ENCODE measurements at regions not wholly inside any gene's neighbourhood (a gene's known extent, or its start where the extent isn't known, plus 50 kb on each side); places are given as distances from the start of the nearest gene placed in this dataset.
A peak's percentile ranks its signal among the peaks of the same experiment; 100 is the strongest.
"Not testable (repeated sequence)": the region's sequence is repeated elsewhere in the genome, so short reads cannot be mapped to it uniquely, and the experiment has no call there.

GRCh38 chr5:144598451-144599068 is 427.9 kb downstream of the KCTD16 start:
- peak overlapping the region; percentile 54 for H3K4me3 Mint-ChIP-seq (ENCODE audit: low read depth, unreplicated experiment)
- TF ChIP-seq, protein P1, sequence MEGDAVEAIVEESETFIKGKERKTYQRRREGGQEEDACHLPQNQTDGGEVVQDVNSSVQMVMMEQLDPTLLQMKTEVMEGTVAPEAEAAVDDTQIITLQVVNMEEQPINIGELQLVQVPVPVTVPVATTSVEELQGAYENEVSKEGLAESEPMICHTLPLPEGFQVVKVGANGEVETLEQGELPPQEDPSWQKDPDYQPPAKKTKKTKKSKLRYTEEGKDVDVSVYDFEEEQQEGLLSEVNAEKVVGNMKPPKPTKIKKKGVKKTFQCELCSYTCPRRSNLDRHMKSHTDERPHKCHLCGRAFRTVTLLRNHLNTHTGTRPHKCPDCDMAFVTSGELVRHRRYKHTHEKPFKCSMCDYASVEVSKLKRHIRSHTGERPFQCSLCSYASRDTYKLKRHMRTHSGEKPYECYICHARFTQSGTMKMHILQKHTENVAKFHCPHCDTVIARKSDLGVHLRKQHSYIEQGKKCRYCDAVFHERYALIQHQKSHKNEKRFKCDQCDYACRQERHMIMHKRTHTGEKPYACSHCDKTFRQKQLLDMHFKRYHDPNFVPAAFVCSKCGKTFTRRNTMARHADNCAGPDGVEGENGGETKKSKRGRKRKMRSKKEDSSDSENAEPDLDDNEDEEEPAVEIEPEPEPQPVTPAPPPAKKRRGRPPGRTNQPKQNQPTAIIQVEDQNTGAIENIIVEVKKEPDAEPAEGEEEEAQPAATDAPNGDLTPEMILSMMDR (IDR thresholded peaks at IDR 0.05; ENCODE audit: unreplicated experiment), result no peak
- no TSS peak for BruUV-seq (replicated peaks)
- no peaks in the 10 kb centered on the region for H3K36me3 Mint-ChIP-seq (ENCODE audit: insufficient read depth, unreplicated experiment)
- H3K9me3 Mint-ChIP-seq (ENCODE audit: low read depth, unreplicated experiment), result peaks cover 3% of the 10 kb centered on the region
- CTCF ChIA-PET, result no interaction called here
- no peak overlapping the region for H3K27ac Mint-ChIP-seq (ENCODE audit: unreplicated experiment)
- intact Hi-C loops (cut with micrococcal nuclease; ENCODE audit: unreplicated experiment), result no loop called here
- H3K4me1 Mint-ChIP-seq (ENCODE audit: low read depth, unreplicated experiment), result no peaks in the 10 kb centered on the region
- DNase-seq, result peak; percentile 16
- no peaks in the 10 kb centered on the region for H3K27me3 Mint-ChIP-seq (ENCODE audit: unreplicated experiment)

DNA sequence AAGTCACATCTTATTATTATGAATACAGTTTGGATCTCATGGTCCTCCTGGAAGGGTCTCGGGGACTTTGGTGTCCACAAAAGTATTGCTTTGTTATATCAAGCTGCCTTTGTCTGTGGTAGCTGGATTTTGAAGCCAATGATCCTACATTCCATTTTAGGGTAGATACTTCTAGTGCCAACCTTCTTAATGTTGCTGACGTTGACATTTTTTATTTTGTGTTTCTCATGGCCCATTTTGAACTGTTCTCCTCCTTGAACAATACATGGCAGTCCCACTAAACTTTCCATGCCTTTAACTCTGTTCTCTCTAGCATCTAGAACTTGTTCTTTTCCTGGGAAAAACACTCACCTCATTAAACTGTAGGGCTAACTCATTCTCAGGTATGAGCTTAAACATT is 425.8 kb downstream of the KCTD16 start:
- no peak overlapping the region for H3K27ac Mint-ChIP-seq (ENCODE audit: unreplicated experiment)
- CTCF ChIA-PET, result interaction anchor here (0.5 kb wide), 1 partner anchor 148 kb away, joined by 3 read pairs; no protein-coding TSS in a partner anchor
- TF ChIP-seq, protein P1 (IDR thresholded peaks at IDR 0.05; ENCODE audit: unreplicated experiment), result no peak
- DNase-seq, result no peak
- peaks cover 3% of the 10 kb centered on the region for H3K9me3 Mint-ChIP-seq (ENCODE audit: low read depth, unreplicated experiment)
- H3K4me1 Mint-ChIP-seq (ENCODE audit: low read depth, unreplicated experiment), result no peaks in the 10 kb centered on the region
- H3K27me3 Mint-ChIP-seq (ENCODE audit: unreplicated experiment), result no peaks in the 10 kb centered on the region
- BruUV-seq (replicated peaks), result no TSS peak
- intact Hi-C loops (cut with micrococcal nuclease; ENCODE audit: unreplicated experiment), result no loop called here
- no peaks in the 10 kb centered on the region for H3K36me3 Mint-ChIP-seq (ENCODE audit: insufficient read depth, unreplicated experiment)
- H3K4me3 Mint-ChIP-seq (ENCODE audit: low read depth, unreplicated experiment), result no peak overlapping the region

DNA sequence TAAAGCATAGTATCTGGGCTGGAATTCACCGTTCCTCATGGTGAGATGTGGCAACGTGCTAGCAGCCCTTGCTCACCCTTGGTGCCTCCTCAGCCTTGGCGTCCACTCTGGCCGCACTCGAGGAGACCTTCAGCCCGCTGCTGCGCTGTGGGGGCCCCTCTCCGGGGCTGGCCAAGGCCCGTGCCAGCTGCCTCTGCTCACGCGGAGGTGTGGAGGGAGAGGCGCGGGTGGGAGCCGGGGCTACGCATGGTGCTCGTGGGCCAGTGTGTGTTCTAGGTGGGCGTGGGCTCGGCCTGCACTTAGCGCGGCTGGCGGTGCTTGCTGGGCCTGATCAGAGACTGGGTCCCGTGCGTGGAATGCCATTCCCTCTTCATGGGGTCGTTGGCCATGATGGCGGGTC is 424.2 kb downstream of the KCTD16 start:
- no peak overlapping the region for H3K27ac Mint-ChIP-seq (ENCODE audit: unreplicated experiment)
- H3K27me3 Mint-ChIP-seq (ENCODE audit: unreplicated experiment), result no peaks in the 10 kb centered on the region
- TF ChIP-seq, protein P1 (IDR thresholded peaks at IDR 0.05; ENCODE audit: unreplicated experiment), result no peak
- no peak for DNase-seq
- intact Hi-C loops (cut with micrococcal nuclease; ENCODE audit: unreplicated experiment), result no loop called here
- no peaks in the 10 kb centered on the region for H3K4me1 Mint-ChIP-seq (ENCODE audit: low read depth, unreplicated experiment)
- CTCF ChIA-PET, result no interaction called here
- BruUV-seq (replicated peaks), result no TSS peak
- no peak overlapping the region for H3K4me3 Mint-ChIP-seq (ENCODE audit: low read depth, unreplicated experiment)
- H3K36me3 Mint-ChIP-seq (ENCODE audit: insufficient read depth, unreplicated experiment), result no peaks in the 10 kb centered on the region
- peaks cover 9% of the 10 kb centered on the region for H3K9me3 Mint-ChIP-seq (ENCODE audit: low read depth, unreplicated experiment)

DNA sequence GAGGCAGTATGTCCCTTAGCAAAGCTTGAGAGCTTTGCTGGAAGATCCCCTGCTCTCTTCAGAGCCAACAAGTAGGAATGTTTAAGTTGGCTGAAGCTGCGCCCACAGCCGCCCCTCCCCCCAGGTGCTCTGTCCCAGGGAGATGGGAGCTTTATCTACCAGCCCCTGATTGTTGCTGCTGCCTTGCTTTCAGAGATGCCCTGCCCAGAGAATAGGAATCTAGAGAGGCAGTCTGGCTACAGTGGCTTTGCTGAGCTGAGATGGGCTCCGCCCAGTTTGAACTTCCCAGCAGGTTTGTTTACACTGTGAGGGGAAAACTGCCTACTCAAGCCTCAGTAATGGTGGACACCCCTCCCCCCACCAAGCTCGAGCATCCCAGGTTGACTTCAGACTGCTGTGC is 423.6 kb downstream of the KCTD16 start:
- H3K36me3 Mint-ChIP-seq (ENCODE audit: insufficient read depth, unreplicated experiment); H3K27ac Mint-ChIP-seq (ENCODE audit: unreplicated experiment); H3K9me3 Mint-ChIP-seq (ENCODE audit: low read depth, unreplicated experiment); H3K4me1 Mint-ChIP-seq (ENCODE audit: low read depth, unreplicated experiment); BruUV-seq (replicated peaks); intact Hi-C loops (cut with micrococcal nuclease; ENCODE audit: unreplicated experiment); H3K4me3 Mint-ChIP-seq (ENCODE audit: low read depth, unreplicated experiment); CTCF ChIA-PET; H3K27me3 Mint-ChIP-seq (ENCODE audit: unreplicated experiment); DNase-seq: not testable (repeated sequence)

GRCh38 chr5:144585681-144586080 is 415.0 kb downstream of the KCTD16 start:
- H3K27ac Mint-ChIP-seq (ENCODE audit: unreplicated experiment), result no peak overlapping the region
- peaks cover 2% of the 10 kb centered on the region for H3K9me3 Mint-ChIP-seq (ENCODE audit: low read depth, unreplicated experiment)
- H3K4me1 Mint-ChIP-seq (ENCODE audit: low read depth, unreplicated experiment), result no peaks in the 10 kb centered on the region
- no peak for DNase-seq
- no TSS peak for BruUV-seq (replicated peaks)
- TF ChIP-seq, protein P1 (IDR thresholded peaks at IDR 0.05; ENCODE audit: unreplicated experiment), result no peak
- H3K4me3 Mint-ChIP-seq (ENCODE audit: low read depth, unreplicated experiment), result no peak overlapping the region
- intact Hi-C loops (cut with micrococcal nuclease; ENCODE audit: unreplicated experiment), result no loop called here
- CTCF ChIA-PET, result no interaction called here
- no peaks in the 10 kb centered on the region for H3K27me3 Mint-ChIP-seq (ENCODE audit: unreplicated experiment)
- H3K36me3 Mint-ChIP-seq (ENCODE audit: insufficient read depth, unreplicated experiment), result no peaks in the 10 kb centered on the region
